Keratinocyte (primary cell): ENCODE measurements at regions not wholly inside any gene's neighbourhood (a gene's known extent, or its start where the extent isn't known, plus 50 kb on each side); places are given as distances from the start of the nearest gene placed in this dataset.

Experiments
- DNase-seq: peaks from one replicate; pipeline ENCODE4 v3.0.0-alpha.2; 2011; ENCODE audit warnings: low read depth, missing footprints, low spot score
- FAIRE-seq: peaks from 2 replicates; lab custom pipeline; 2011; peaks lifted over from hg19 to GRCh38; lab: Jason Lieb, UNC
- H2AFZ ChIP-seq: 2 replicates; pipeline ENCODE4 v1.6.0; 2012; ENCODE audit warnings: low read length, control low read depth, inconsistent platforms; ENCODE audit not compliant: control insufficient read depth
- H3K27ac ChIP-seq: 2 replicates; pipeline ENCODE4 v1.5.1; 2011; ENCODE audit warnings: low read length; ENCODE audit not compliant: control insufficient read depth, insufficient read depth
- H3K27me3 ChIP-seq: 3 replicates; pipeline ENCODE4 v1.6.0; 2011; ENCODE audit warnings: low read length; ENCODE audit not compliant: control insufficient read depth, insufficient read depth; ENCODE audit errors: extremely low read depth
- H3K36me3 ChIP-seq, 2 experiments: 2 replicates in 1 of 2; 3 replicates in 1 of 2; pipeline ENCODE4 v1.5.1; 2011; ENCODE audit warnings: low read length in 2 of 2, mild to moderate bottlenecking in 1 of 2; ENCODE audit not compliant: control insufficient read depth in 2 of 2, insufficient read depth in 2 of 2; ENCODE audit errors: extremely low read depth in 1 of 2
- H3K4me1 ChIP-seq: 3 replicates; pipeline ENCODE4 v1.5.1; 2011; ENCODE audit warnings: low read length; ENCODE audit not compliant: control insufficient read depth, insufficient read depth; ENCODE audit errors: extremely low read depth
- H3K4me2 ChIP-seq: 3 replicates; pipeline ENCODE4 v1.6.0; 2011; ENCODE audit warnings: low read depth, low read length; ENCODE audit not compliant: control insufficient read depth, insufficient read depth; ENCODE audit errors: extremely low read depth
- H3K4me3 ChIP-seq, 3 experiments: fragments of 200-600 bp in 1 of 3; sonication (generic) in 1 of 3; 2 replicates in 2 of 3; 3 replicates in 1 of 3; pipeline ENCODE4 v1.5.1; 2011 to 2016; ENCODE audit warnings: low read length in 3 of 3, mild to moderate bottlenecking in 3 of 3, control low read depth in 2 of 3, inconsistent platforms in 1 of 3, low read depth in 1 of 3, mixed read lengths in 1 of 3, mixed run types in 1 of 3, moderate library complexity in 1 of 3; ENCODE audit not compliant: control insufficient read depth in 2 of 3, insufficient read depth in 2 of 3; ENCODE audit errors: extremely low read depth in 1 of 3
- H3K79me2 ChIP-seq: 2 replicates; pipeline ENCODE4 v1.6.0; 2012; ENCODE audit warnings: low read length; ENCODE audit not compliant: control insufficient read depth, insufficient read depth
- H3K9ac ChIP-seq: 3 replicates; pipeline ENCODE4 v1.6.0; 2011; ENCODE audit warnings: low read length; ENCODE audit not compliant: control insufficient read depth, insufficient read depth; ENCODE audit errors: extremely low read depth
- H3K9me1 ChIP-seq: 3 replicates; pipeline ENCODE4 v1.6.0; 2011; ENCODE audit warnings: low read length; ENCODE audit not compliant: control insufficient read depth, insufficient read depth; ENCODE audit errors: extremely low read depth
- H3K9me3 ChIP-seq: 2 replicates; pipeline ENCODE4 v1.5.1; 2012; ENCODE audit warnings: low read depth, low read length; ENCODE audit not compliant: control insufficient read depth
- H4K20me1 ChIP-seq: 3 replicates; pipeline ENCODE4 v1.6.0; 2011; ENCODE audit warnings: low read length; ENCODE audit not compliant: control insufficient read depth, insufficient read depth; ENCODE audit errors: extremely low read depth
- EZH2 ChIP-seq: IDR thresholded peaks from one replicate; pipeline ENCODE4 v1.6.1; 2012; ENCODE audit warnings: inconsistent platforms, mild to moderate bottlenecking, low read length, moderate library complexity
- dilution Hi-C: fragments of 300-500 bp; cut with MboI; formaldehyde crosslinking; loops from one replicate; pipeline ENCODE4 v1.7.0; 2020; ENCODE audit warnings: low sequenced_read_pairs; ENCODE audit not compliant: extremely low pct_ligation_motif_present
- TF ChIP-seq, protein P1 (sequence below), 3 experiments: IDR thresholded peaks in 1 of 3; conservative IDR thresholded peaks in 1 of 3; optimal IDR thresholded peaks in 1 of 3; 2 replicates in 2 of 3; 3 replicates in 1 of 3; pipeline versions ENCODE3 to v1.5.1; 2011; ENCODE audit warnings: low read length in 3 of 3, mild to moderate bottlenecking in 3 of 3, moderate library complexity in 2 of 3, control low read depth in 1 of 3, inconsistent platforms in 1 of 3; ENCODE audit not compliant: insufficient read depth in 2 of 3; ENCODE audit errors: extremely low read depth in 1 of 3

DNA sequence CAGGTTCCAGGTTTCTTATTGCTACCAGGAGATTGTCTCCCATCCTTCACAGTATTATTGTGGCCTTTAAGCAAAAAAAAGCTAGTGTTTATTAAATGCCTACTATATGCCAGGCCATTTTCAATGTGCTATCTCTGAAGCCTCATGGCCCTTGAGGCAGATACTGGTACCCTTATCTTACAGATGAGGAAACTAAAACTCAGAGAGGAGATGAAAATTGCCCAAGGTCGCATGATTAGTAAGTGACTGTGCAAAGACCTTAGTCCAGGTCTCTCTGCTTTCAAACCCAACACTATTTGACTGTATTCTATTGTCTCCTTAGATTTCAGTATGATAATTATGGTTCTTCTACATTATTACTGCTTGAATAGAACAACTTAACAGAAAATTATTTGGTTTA lies 717.9 kb upstream of the AMOT start:
- no peak overlapping the region for H2AFZ ChIP-seq
- H3K4me2 ChIP-seq: no peak overlapping the region
- H3K4me1 ChIP-seq: no peaks in the 10 kb centered on the region
- H4K20me1 ChIP-seq: no peaks in the 10 kb centered on the region
- dilution Hi-C loops: no loop called here
- no peaks in the 10 kb centered on the region for H3K9me1 ChIP-seq
- TF ChIP-seq, protein P1, sequence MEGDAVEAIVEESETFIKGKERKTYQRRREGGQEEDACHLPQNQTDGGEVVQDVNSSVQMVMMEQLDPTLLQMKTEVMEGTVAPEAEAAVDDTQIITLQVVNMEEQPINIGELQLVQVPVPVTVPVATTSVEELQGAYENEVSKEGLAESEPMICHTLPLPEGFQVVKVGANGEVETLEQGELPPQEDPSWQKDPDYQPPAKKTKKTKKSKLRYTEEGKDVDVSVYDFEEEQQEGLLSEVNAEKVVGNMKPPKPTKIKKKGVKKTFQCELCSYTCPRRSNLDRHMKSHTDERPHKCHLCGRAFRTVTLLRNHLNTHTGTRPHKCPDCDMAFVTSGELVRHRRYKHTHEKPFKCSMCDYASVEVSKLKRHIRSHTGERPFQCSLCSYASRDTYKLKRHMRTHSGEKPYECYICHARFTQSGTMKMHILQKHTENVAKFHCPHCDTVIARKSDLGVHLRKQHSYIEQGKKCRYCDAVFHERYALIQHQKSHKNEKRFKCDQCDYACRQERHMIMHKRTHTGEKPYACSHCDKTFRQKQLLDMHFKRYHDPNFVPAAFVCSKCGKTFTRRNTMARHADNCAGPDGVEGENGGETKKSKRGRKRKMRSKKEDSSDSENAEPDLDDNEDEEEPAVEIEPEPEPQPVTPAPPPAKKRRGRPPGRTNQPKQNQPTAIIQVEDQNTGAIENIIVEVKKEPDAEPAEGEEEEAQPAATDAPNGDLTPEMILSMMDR (optimal IDR thresholded peaks at IDR 0.05 in 1 of 3, IDR thresholded peaks at IDR 0.05 in 1 of 3, conservative IDR thresholded peaks at IDR 0.05 in 1 of 3; ENCODE audit: extremely low read depth in 1 of 3, insufficient read depth in 2 of 3, low read length in 3 of 3): no peak
- H3K27me3 ChIP-seq: no peaks in the 10 kb centered on the region
- no peaks in the 10 kb centered on the region for H3K9me3 ChIP-seq
- no peak for DNase-seq
- no peak for FAIRE-seq
- H3K4me3 ChIP-seq: no peak overlapping the region
- H3K36me3 ChIP-seq: no peaks in the 10 kb centered on the region
- no peaks in the 10 kb centered on the region for H3K79me2 ChIP-seq
- H3K9ac ChIP-seq: no peak overlapping the region
- no peak overlapping the region for H3K27ac ChIP-seq

GRCh38 chrX:113551919-113552318 lies 711.3 kb upstream of the AMOT start:
- FAIRE-seq (no peak), DNase-seq (no peak)
- Histone ChIP-seq H3K27ac (no peak overlapping the region), H2AFZ (no peak overlapping the region), H3K36me3 (no peaks in the 10 kb centered on the region), H3K79me2 (no peaks in the 10 kb centered on the region), H3K27me3 (no peaks in the 10 kb centered on the region), H3K4me2 (no peak overlapping the region), H3K4me1 (no peaks in the 10 kb centered on the region), H3K9ac (no peak overlapping the region), H3K4me3 (no peak overlapping the region), H3K9me1 (no peaks in the 10 kb centered on the region), H3K9me3 (no peaks in the 10 kb centered on the region), H4K20me1 (no peaks in the 10 kb centered on the region)
- dilution Hi-C loops: no loop called here
- TF ChIP-seq, protein P1 (optimal IDR thresholded peaks at IDR 0.05 in 1 of 3, IDR thresholded peaks at IDR 0.05 in 1 of 3, conservative IDR thresholded peaks at IDR 0.05 in 1 of 3; ENCODE audit: extremely low read depth in 1 of 3, insufficient read depth in 2 of 3, low read length in 3 of 3): no peak
- no peak for TF ChIP-seq EZH2
